ENCODE measurements at regions not wholly inside any gene's neighbourhood (a gene's known extent, or its start where the extent isn't known, plus 50 kb on each side); places are given as distances from the start of the nearest gene placed in this dataset.

- Histone ChIP-seq H3K36me3 (ENCODE audit: control insufficient read depth in 2 of 2, extremely low read depth in 1 of 2, insufficient read depth in 2 of 2, low read length in 2 of 2) (no peaks in the 10 kb centered on the region), H2AFZ (ENCODE audit: control insufficient read depth, low read length) (no peak overlapping the region), H3K4me2 (ENCODE audit: control insufficient read depth, extremely low read depth, insufficient read depth, low read depth, low read length) (no peak overlapping the region), H3K27ac (ENCODE audit: control insufficient read depth, insufficient read depth, low read length) (no peak overlapping the region), H3K9ac (ENCODE audit: control insufficient read depth, extremely low read depth, insufficient read depth, low read length) (no peak overlapping the region), H3K79me2 (ENCODE audit: control insufficient read depth, insufficient read depth, low read length) (no peaks in the 10 kb centered on the region), H3K9me3 (ENCODE audit: control insufficient read depth, low read depth, low read length) (no peaks in the 10 kb centered on the region), H3K9me1 (ENCODE audit: control insufficient read depth, extremely low read depth, insufficient read depth, low read length) (no peaks in the 10 kb centered on the region), H3K27me3 (ENCODE audit: control insufficient read depth, extremely low read depth, insufficient read depth, low read length) (no peaks in the 10 kb centered on the region), H3K4me3 (ENCODE audit: control insufficient read depth in 2 of 3, extremely low read depth in 1 of 3, insufficient read depth in 2 of 3, low read depth in 1 of 3, low read length in 3 of 3) (no peak overlapping the region), H4K20me1 (ENCODE audit: control insufficient read depth, extremely low read depth, insufficient read depth, low read length) (no peaks in the 10 kb centered on the region), H3K4me1 (ENCODE audit: control insufficient read depth, extremely low read depth, insufficient read depth, low read length) (peaks cover 24% of the 10 kb centered on the region)
- TF ChIP-seq, protein P1, sequence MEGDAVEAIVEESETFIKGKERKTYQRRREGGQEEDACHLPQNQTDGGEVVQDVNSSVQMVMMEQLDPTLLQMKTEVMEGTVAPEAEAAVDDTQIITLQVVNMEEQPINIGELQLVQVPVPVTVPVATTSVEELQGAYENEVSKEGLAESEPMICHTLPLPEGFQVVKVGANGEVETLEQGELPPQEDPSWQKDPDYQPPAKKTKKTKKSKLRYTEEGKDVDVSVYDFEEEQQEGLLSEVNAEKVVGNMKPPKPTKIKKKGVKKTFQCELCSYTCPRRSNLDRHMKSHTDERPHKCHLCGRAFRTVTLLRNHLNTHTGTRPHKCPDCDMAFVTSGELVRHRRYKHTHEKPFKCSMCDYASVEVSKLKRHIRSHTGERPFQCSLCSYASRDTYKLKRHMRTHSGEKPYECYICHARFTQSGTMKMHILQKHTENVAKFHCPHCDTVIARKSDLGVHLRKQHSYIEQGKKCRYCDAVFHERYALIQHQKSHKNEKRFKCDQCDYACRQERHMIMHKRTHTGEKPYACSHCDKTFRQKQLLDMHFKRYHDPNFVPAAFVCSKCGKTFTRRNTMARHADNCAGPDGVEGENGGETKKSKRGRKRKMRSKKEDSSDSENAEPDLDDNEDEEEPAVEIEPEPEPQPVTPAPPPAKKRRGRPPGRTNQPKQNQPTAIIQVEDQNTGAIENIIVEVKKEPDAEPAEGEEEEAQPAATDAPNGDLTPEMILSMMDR (optimal IDR thresholded peaks at IDR 0.05 in 1 of 3, IDR thresholded peaks at IDR 0.05 in 1 of 3, conservative IDR thresholded peaks at IDR 0.05 in 1 of 3; ENCODE audit: extremely low read depth in 1 of 3, insufficient read depth in 2 of 3, low read length in 3 of 3), result no peak
- TF ChIP-seq EZH2 (IDR thresholded peaks at IDR 0.05; ENCODE audit: low read length), result no peak
- DNase-seq (ENCODE audit: low read depth, low spot score), result no peak
- dilution Hi-C loops (cut with MboI; ENCODE audit: extremely low pct_ligation_motif_present, low sequenced_read_pairs), result no loop called here
- no peak for FAIRE-seq
Measured at GRCh38 chr5:91282210-91282609, 100.9 kb downstream of the ARRDC3 start.

DNA sequence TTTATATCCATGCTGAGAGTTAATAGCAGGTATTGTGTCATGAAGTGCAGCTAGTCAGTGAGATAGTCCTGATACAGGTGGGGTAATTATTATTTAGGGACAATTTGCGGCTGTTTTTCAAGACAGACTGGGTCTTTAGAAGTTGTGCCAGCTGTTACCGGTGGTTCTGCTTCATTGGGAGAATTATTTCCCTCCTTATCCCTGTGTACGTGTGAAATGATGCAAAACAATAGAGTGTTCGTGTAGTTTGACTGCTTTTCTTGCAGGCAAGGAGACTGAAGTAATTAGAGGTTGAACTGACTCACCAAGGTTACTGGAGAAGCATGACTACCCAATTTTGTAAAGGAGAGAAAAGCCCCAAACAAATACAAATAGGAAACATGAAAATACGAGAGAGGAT is 101.7 kb downstream of the ARRDC3 start:
- FAIRE-seq (peak; percentile 43), DNase-seq (ENCODE audit: low read depth, low spot score) (no peak)
- H3K36me3 ChIP-seq (ENCODE audit: control insufficient read depth in 2 of 2, extremely low read depth in 1 of 2, insufficient read depth in 2 of 2, low read length in 2 of 2), result no peaks in the 10 kb centered on the region
- H3K27ac ChIP-seq (ENCODE audit: control insufficient read depth, insufficient read depth, low read length), result peak overlapping the region; percentile 95
- H3K9ac ChIP-seq (ENCODE audit: control insufficient read depth, extremely low read depth, insufficient read depth, low read length), result peak overlapping the region; percentile 75
- no peaks in the 10 kb centered on the region for H3K27me3 ChIP-seq (ENCODE audit: control insufficient read depth, extremely low read depth, insufficient read depth, low read length)
- no peaks in the 10 kb centered on the region for H3K9me3 ChIP-seq (ENCODE audit: control insufficient read depth, low read depth, low read length)
- H2AFZ ChIP-seq (ENCODE audit: control insufficient read depth, low read length), result no peak overlapping the region
- dilution Hi-C loops (cut with MboI; ENCODE audit: extremely low pct_ligation_motif_present, low sequenced_read_pairs), result no loop called here
- no peak for TF ChIP-seq EZH2 (IDR thresholded peaks at IDR 0.05; ENCODE audit: low read length)
- TF ChIP-seq, protein P1 (optimal IDR thresholded peaks at IDR 0.05 in 1 of 3, IDR thresholded peaks at IDR 0.05 in 1 of 3, conservative IDR thresholded peaks at IDR 0.05 in 1 of 3; ENCODE audit: extremely low read depth in 1 of 3, insufficient read depth in 2 of 3, low read length in 3 of 3), result no peak
- H3K4me1 ChIP-seq (ENCODE audit: control insufficient read depth, extremely low read depth, insufficient read depth, low read length), result peaks cover 24% of the 10 kb centered on the region
- H4K20me1 ChIP-seq (ENCODE audit: control insufficient read depth, extremely low read depth, insufficient read depth, low read length), result no peaks in the 10 kb centered on the region
- H3K4me2 ChIP-seq (ENCODE audit: control insufficient read depth, extremely low read depth, insufficient read depth, low read depth, low read length), result peak overlapping the region; percentile 74
- no peaks in the 10 kb centered on the region for H3K9me1 ChIP-seq (ENCODE audit: control insufficient read depth, extremely low read depth, insufficient read depth, low read length)
- H3K4me3 ChIP-seq (ENCODE audit: control insufficient read depth in 2 of 3, extremely low read depth in 1 of 3, insufficient read depth in 2 of 3, low read depth in 1 of 3, low read length in 3 of 3), result no peak overlapping the region
- no peaks in the 10 kb centered on the region for H3K79me2 ChIP-seq (ENCODE audit: control insufficient read depth, insufficient read depth, low read length)
